Dedifferentiated amniotic fluid mesenchymal stem cell (primary cell): ENCODE measurements at regions not wholly inside any gene's neighbourhood (a gene's known extent, or its start where the extent isn't known, plus 50 kb on each side); places are given as distances from the start of the nearest gene placed in this dataset.

Experiments used
- DNase-seq: peaks from one replicate; pipeline ENCODE4 v3.0.0-alpha.2; 2016; ENCODE audit errors: extremely low spot score

DNA sequence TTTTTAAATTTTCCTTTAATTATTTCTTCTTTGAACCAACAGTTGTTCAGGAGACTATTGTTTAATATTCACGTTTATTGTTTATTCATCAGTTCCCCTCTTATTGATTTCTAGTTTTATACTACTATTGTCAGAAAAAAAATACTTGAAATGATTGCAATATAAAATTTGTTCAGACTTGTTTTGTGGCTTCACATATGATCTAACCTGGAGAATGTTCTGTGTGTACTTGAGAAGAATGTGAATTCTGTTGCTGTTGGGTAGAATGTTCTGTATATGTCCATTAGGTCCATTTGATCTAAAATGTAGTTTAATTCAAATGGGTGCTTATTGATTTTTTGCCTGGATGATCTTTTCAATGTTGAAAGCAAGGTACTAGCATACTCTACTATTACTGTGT is 408.7 kb upstream of the RIOK2 start:
- no peak for DNase-seq

DNA sequence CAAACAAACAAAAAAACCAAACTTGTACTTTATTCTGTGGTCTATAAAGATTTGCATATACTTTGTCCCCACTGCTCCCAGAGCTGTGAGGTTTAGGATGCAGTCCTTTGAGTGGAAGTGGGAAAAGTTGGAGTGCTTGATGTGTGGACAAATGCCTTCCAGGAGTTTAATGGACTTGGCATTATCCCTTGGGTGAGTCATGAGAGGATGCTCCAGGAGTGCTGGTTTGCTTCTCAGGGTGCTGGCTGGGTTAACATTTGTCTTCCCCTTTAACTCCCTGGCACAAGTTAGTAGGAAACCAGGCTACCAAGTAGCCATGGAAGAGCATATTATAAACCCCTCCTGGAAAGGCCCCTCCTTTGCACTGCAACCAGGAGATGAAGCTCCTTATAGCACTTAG is 417.4 kb upstream of the RIOK2 start:
- DNase-seq = no peak

GRCh38 chr5:97601651-97602050 is 418.6 kb upstream of the RIOK2 start:
- no peak for DNase-seq

GRCh38 chr5:97606531-97606930 is 423.5 kb upstream of the RIOK2 start:
- no peak for DNase-seq

DNA sequence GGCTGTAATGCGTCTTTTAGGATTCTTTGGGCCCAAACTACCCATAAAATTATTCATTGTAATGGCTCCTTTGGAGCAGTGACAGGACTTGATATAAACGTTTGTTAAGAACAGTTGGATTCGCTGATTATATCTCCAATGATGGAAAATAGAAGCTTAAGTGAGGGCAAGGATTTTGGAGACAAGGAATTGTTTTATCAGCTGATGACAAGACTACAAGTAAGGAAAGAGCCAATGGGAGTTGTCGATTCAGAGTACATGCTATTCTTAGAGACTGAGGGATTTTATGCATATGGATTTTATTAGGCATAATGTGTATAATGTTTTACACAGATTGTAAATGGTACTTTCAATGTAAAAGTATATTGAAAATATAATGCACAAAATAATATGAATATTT is 425.5 kb upstream of the RIOK2 start:
- no peak for DNase-seq

GRCh38 chr5:97618721-97619120 is 435.7 kb upstream of the RIOK2 start:
- no peak for DNase-seq

GRCh38 chr5:97623441-97623840 is 440.4 kb upstream of the RIOK2 start:
- DNase-seq = no peak

- DNase-seq = peak; percentile 44
Measured at GRCh38 chr5:97624886-97625285, 441.8 kb upstream of the RIOK2 start.

- no peak for DNase-seq
Measured at GRCh38 chr5:97627272-97627671, 444.2 kb upstream of the RIOK2 start.

DNA sequence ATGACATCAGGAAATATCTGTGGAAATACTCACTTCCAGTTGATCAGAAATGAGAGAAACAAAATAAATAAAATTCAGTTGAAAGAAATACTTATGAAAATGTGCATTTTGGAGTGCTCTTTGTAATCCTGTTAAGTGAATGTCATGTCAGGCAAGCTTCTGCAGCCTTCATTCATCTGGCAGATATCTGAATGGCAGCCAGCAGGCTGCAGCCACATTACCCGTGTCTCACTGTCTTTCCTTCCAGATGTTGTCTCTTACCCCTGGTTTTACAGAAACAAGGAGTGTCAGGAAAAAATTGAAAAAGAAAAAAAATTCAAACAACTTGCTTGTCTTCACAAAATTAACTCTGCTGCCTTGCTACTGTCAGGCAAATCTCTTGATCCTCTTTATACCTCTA is 445.0 kb upstream of the RIOK2 start:
- DNase-seq = no peak

DNA sequence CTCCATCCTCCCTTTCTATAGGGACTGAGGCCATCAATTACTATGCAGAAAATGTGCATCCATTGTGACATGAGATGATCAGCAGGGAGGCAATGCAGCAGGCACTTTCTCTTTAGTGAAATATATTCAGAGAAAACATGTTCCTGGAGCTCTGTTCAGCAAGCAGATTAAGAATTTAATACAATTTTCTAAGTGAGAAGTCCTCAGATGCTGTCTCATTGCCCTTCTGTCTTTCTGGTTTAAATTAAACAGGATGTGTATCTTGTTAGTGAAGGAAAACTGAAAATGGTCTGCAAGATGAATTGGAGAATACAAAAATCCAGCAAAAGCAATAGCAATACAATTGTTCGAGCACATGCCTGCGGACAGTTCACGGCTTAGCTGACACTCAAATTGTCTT is 445.8 kb upstream of the RIOK2 start:
- DNase-seq = no peak

DNA sequence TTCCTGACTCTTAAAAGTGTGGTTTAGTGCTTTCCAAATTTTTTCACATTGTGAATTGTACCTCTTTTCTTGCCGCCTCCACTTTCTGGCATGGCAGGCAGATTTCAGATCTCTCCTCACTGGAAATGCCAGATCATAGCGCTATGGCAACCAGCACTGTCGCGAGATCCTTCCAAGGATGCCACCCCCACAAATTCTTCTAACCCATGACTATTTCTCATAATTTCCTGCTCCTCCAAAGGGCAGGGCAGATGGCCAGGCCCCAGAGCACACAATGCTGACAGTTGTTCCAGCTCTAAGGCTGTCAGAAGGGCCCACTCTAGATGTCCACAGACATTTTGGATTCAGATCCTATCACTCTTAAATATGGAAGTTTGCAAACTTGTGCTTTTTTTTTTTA is 446.2 kb upstream of the RIOK2 start:
- peak; percentile 87 for DNase-seq

- DNase-seq = no peak
Measured at GRCh38 chr5:97635553-97635952, 452.5 kb upstream of the RIOK2 start.

GRCh38 chr5:97636766-97637165 is 453.7 kb upstream of the RIOK2 start:
- DNase-seq = peak; percentile 36

DNA sequence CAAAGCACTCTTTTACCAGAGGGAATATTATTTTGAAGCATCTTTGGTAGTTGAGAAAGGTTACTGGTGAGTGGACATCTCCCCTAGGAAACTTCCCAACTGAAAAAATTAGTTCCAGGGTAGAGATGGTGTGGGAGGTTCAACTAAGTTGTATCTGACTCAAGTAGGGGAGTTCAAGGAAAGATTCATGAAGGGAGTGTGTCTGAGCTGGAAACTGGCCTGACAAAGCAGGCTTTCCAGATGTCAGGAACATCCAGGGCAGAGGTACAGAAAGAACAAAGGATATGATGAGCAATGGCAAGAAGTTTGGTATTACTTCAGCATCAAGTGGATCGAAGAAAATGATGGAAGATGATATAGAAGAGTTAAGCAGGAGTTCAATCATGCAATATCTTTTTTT is 458.0 kb upstream of the RIOK2 start:
- DNase-seq = no peak

GRCh38 chr5:97644206-97644605 is 461.2 kb upstream of the RIOK2 start:
- no peak for DNase-seq

- no peak for DNase-seq
Measured at GRCh38 chr5:97644896-97645295, 461.8 kb upstream of the RIOK2 start.

DNA sequence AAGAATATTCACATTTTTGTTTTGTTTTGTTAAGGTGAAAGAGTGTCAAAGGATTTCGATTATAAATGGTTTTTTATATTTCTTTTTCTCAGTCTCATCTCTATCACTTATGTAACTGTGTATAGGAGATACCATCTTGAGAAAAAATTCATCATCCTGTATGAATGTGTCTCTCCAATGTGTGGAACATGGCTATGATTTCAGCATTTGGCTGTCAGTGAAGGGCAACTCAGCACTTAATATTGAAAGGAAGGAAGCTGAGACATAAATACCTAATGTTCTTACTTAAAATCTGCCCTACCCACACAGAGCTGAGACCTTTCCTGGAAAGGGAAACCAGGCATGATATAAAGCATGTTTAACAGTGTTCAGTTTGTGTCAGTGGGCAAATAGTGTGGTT is 474.2 kb upstream of the RIOK2 start:
- DNase-seq = no peak

GRCh38 chr5:97658116-97658900 is 475.3 kb upstream of the RIOK2 start:
- no peak for DNase-seq

- DNase-seq = peak; percentile 21
Measured at GRCh38 chr5:97666783-97667182, 483.7 kb upstream of the RIOK2 start.

- no peak for DNase-seq
Measured at GRCh38 chr5:97670447-97670846, 487.4 kb upstream of the RIOK2 start.

DNA sequence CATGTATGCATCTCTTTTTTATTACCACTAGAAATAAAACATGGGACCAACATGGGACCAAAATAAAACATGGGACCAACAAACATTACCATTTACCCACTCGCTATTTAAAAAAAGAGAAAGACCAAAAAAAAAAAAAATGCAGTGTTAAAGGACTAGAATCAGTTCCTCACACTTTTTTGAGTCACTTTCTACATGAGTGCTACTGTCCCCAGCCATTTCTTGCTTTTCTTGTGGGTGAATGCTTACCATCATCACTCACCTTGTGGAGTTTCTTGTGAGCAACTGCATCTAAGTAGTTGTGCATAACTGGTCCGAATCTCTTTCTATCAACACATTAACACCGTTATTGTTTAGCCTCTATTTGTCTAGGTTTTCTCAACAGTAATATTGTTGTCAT is 493.6 kb upstream of the RIOK2 start:
- DNase-seq = no peak

GRCh38 chr5:97694091-97694490 is 511.0 kb upstream of the RIOK2 start:
- no peak for DNase-seq

- no peak for DNase-seq
Measured at GRCh38 chr5:97714424-97714823, 531.4 kb upstream of the RIOK2 start.
